HepG2 (cell line): ENCODE measurements at regions not wholly inside any gene's neighbourhood (a gene's known extent, or its start where the extent isn't known, plus 50 kb on each side); places are given as distances from the start of the nearest gene placed in this dataset.

Experiments used
- ATAC-seq: fragments of 200-7000 bp; cut with Tn5 transposase; 3 replicates; pipeline ENCODE4 v1.9.1; 2020; ENCODE audit warnings: mild to moderate bottlenecking, moderate library complexity
- BruUV-seq: library from RNA; stranded (reverse); fragments of 400-500 nt; replicated peaks from 2 replicates; lab custom pipeline; 2021; lab: Mats Ljungman, UMichigan
- CTCF ChIA-PET: fragments of 300-600 bp; formaldehyde crosslinking; extraction: SDS; loops from one replicate; lab custom pipeline; 2021; ENCODE audit warnings: low total read pairs, inconsistent platforms, low intra/inter-chr PET ratio; lab: Yijun Ruan, JAX
- POLR2A ChIA-PET: fragments of 350-600 bp; sonication (Branson Sonifier 250); formaldehyde crosslinking; loops from one replicate; lab custom pipeline; 2020; ENCODE audit warnings: antibody characterized with exemption, inconsistent platforms; lab: Yijun Ruan, JAX
- DNase-seq: peaks from one replicate; pipeline ENCODE4 v3.0.0-alpha.2; 2015; ENCODE audit warnings: low spot score
- FAIRE-seq: peaks from 3 replicates; lab custom pipeline; 2011; peaks lifted over from hg19 to GRCh38; lab: Jason Lieb, UNC
- H2AFZ ChIP-seq: one replicate; pipeline ENCODE4 v1.6.1; 2011; ENCODE audit warnings: low read length, inconsistent platforms
- H3K27ac ChIP-seq: fragments of 300-600 bp; 3 replicates; pipeline ENCODE4 v1.8.0; 2011; ENCODE audit warnings: mixed run types, mild to moderate bottlenecking, mixed read lengths, low read length, inconsistent platforms; ENCODE audit not compliant: insufficient read depth; ENCODE audit errors: extremely low read length
- H3K27me3 ChIP-seq, 2 experiments: fragments of 200-600 bp in 1 of 2; 2 replicates in 1 of 2; 3 replicates in 1 of 2; pipeline versions ENCODE4 v1.6.0 to v1.8.0; 2011; ENCODE audit warnings: low read length in 2 of 2, mild to moderate bottlenecking in 2 of 2, moderate library complexity in 2 of 2, inconsistent platforms in 1 of 2; ENCODE audit not compliant: insufficient read depth in 2 of 2, control insufficient read depth in 1 of 2
- H3K36me3 ChIP-seq, 2 experiments: fragments of 200-600 bp in 1 of 2; replicated peaks in 1 of 2; 2 replicates in 1 of 2; 3 replicates in 1 of 2; pipeline versions ENCODE4 v1.5.1 to v1.8.0; 2011; ENCODE audit warnings: low read length in 2 of 2, inconsistent platforms in 1 of 2; ENCODE audit not compliant: insufficient read depth in 2 of 2, control insufficient read depth in 1 of 2
- H3K4me1 ChIP-seq: 2 replicates; pipeline ENCODE4 v1.5.1; 2012; ENCODE audit warnings: low read length, inconsistent platforms; ENCODE audit not compliant: insufficient read depth
- H3K4me2 ChIP-seq: 2 replicates; pipeline ENCODE4 v1.6.0; 2011; ENCODE audit warnings: low read depth, low read length, inconsistent platforms
- H3K4me3 ChIP-seq, 3 experiments: fragments of 200-600 bp in 1 of 3; sonication (generic), shearing (Covaris generic) in 1 of 3; replicated peaks in 1 of 3; 2 replicates each; pipeline ENCODE4 v1.5.1; 2011 to 2016; ENCODE audit warnings: low read length in 3 of 3, inconsistent platforms in 2 of 3, low read depth in 2 of 3, mild to moderate bottlenecking in 2 of 3, control low read depth in 1 of 3, mixed read lengths in 1 of 3; ENCODE audit not compliant: insufficient read depth in 1 of 3
- H3K79me2 ChIP-seq: one replicate; pipeline ENCODE4 v1.6.1; 2011; ENCODE audit warnings: low read length, inconsistent platforms; ENCODE audit not compliant: insufficient read depth
- H3K9ac ChIP-seq: 2 replicates; pipeline ENCODE4 v1.6.0; 2011; ENCODE audit warnings: mild to moderate bottlenecking, low read depth, low read length, inconsistent platforms; ENCODE audit not compliant: insufficient read depth
- H3K9me3 ChIP-seq: 2 replicates; pipeline ENCODE4 v1.5.1; 2012; ENCODE audit warnings: mild to moderate bottlenecking, low read length
- H4K20me1 ChIP-seq: 2 replicates; pipeline ENCODE4 v1.6.0; 2011; ENCODE audit warnings: inconsistent platforms, mild to moderate bottlenecking, low read length, moderate library complexity; ENCODE audit not compliant: insufficient read depth
- ASH2L ChIP-seq: fragments of 300-600, 200-600 bp; sonication (generic); IDR thresholded peaks from 2 replicates; pipeline ENCODE4 v1.7.0; 2017; ENCODE audit warnings: low read depth, mild to moderate bottlenecking, moderate library complexity, mixed read lengths, low read length; ENCODE audit not compliant: insufficient read length
- CREB1 ChIP-seq, 2 experiments: fragments of 450-650 bp in 1 of 2; IDR thresholded peaks; 2 replicates each; pipeline ENCODE4 v1.6.1; 2016 to 2017; ENCODE audit warnings: control low read depth in 1 of 2, mild to moderate bottlenecking in 1 of 2, missing compliant biosample characterization in 1 of 2, missing genetic modification characterization in 1 of 2
- HDAC6 ChIP-seq: fragments of 200-600 bp; sonication (generic); IDR thresholded peaks from 2 replicates; pipeline ENCODE4 v1.7.0; 2017; ENCODE audit warnings: mild to moderate bottlenecking, antibody characterized with exemption, low read length, low read depth
- HNRNPK ChIP-seq: fragments of 200-400 bp; formaldehyde crosslinking; IDR thresholded peaks from 2 replicates; pipeline ENCODE4 v1.6.1; 2018; ENCODE audit warnings: low read length, low read depth, moderate library complexity, mild to moderate bottlenecking; ENCODE audit not compliant: poor library complexity, severe bottlenecking
- IKZF4 ChIP-seq: sonication (generic); formaldehyde crosslinking; IDR thresholded peaks from 2 replicates; pipeline ENCODE4 v1.5.1; 2020; ENCODE audit warnings: borderline replicate concordance, mild to moderate bottlenecking, low read depth, missing genetic modification reagents; ENCODE audit errors: not compliant biosample characterization
- MAZ ChIP-seq, 2 experiments: sonication (generic) in 1 of 2; formaldehyde crosslinking in 1 of 2; IDR thresholded peaks; 2 replicates each; pipeline versions ENCODE4 v1.5.0 to v1.6.1; 2012 to 2020; ENCODE audit warnings: low read depth in 2 of 2, mild to moderate bottlenecking in 2 of 2, borderline replicate concordance in 1 of 2, improper control_type of control experiment in 1 of 2, low read length in 1 of 2, missing genetic modification reagents in 1 of 2, moderate library complexity in 1 of 2
- RNF219 ChIP-seq: sonication (generic); formaldehyde crosslinking; IDR thresholded peaks from 2 replicates; pipeline ENCODE4 v1.5.0; 2020; ENCODE audit warnings: mild to moderate bottlenecking, missing genetic modification reagents
- THAP7 ChIP-seq: sonication (generic); formaldehyde crosslinking; IDR thresholded peaks from 2 replicates; pipeline ENCODE4 v1.8.1; 2023; ENCODE audit warnings: mild to moderate bottlenecking, missing genetic modification reagents
- ZBED4 ChIP-seq: sonication (generic); formaldehyde crosslinking; IDR thresholded peaks from 2 replicates; pipeline ENCODE4 v1.4.0; 2020; ENCODE audit warnings: missing genetic modification reagents, borderline replicate concordance
- ZNF703 ChIP-seq: sonication (generic); formaldehyde crosslinking; IDR thresholded peaks from 2 replicates; pipeline ENCODE4 v1.5.1; 2020; ENCODE audit warnings: missing genetic modification reagents, mild to moderate bottlenecking, moderate library complexity, borderline replicate concordance
- ZNF720 ChIP-seq: sonication (generic); formaldehyde crosslinking; IDR thresholded peaks from 2 replicates; pipeline ENCODE4 v1.4.0; 2020; ENCODE audit warnings: missing genetic modification reagents
- WGBS: methylation state at CpG from one replicate; pipeline ENCODE4 v1.1.6; 2017; ENCODE audit warnings: low lambda C conversion rate; 5-methylcytosine and 5-hydroxymethylcytosine counted together
- in situ Hi-C: cut with HindIII; loops from 2 replicates; pipeline ENCODE4 v1.10.0; 2017; ENCODE audit warnings: low pct_unique_long_range_greater_than_20kb; ENCODE audit not compliant: extremely low pct_ligation_motif_present
- intact Hi-C: fragments of 100-400 bp; cut with micrococcal nuclease; formaldehyde crosslinking; loops from one replicate; pipeline ENCODE4 v1.10.0; 2022; ENCODE audit not compliant: unreplicated experiment

- Histone ChIP-seq H2AFZ (no peak overlapping the region), H3K4me2 (no peak overlapping the region), H3K79me2 (no peaks in the 10 kb centered on the region), H3K4me1 (no peaks in the 10 kb centered on the region), H3K9me3 (no peaks in the 10 kb centered on the region), H3K36me3 (no peaks in the 10 kb centered on the region), H3K27ac (no peak overlapping the region), H4K20me1 (no peaks in the 10 kb centered on the region), H3K4me3 (no peak overlapping the region), H3K9ac (no peak overlapping the region), H3K27me3 (no peaks in the 10 kb centered on the region)
- no peak for DNase-seq
- no peak for ATAC-seq
- FAIRE-seq, result no peak
- ChIA-PET POLR2A (no interaction called here), CTCF (no interaction called here)
- BruUV-seq, result no TSS peak
- intact Hi-C loops (no loop called here), in situ Hi-C loops (no loop called here)
- WGBS, result 14% methylated on average over 7 of the region's 7 CpGs
- no peak for TF ChIP-seq THAP7 (CRISPR knock-in tag)
- no peak for TF ChIP-seq ASH2L
- TF ChIP-seq CREB1 (IDR thresholded peaks at IDR 0.05), result no peak
- no peak for TF ChIP-seq CREB1 (CRISPR knock-in tag; IDR thresholded peaks at IDR 0.05)
- no peak for TF ChIP-seq ZNF720 (CRISPR knock-in tag)
- no peak for TF ChIP-seq IKZF4 (CRISPR knock-in tag)
- TF ChIP-seq RNF219 (CRISPR knock-in tag), result no peak
- no peak for TF ChIP-seq ZBED4
- TF ChIP-seq MAZ (IDR thresholded peaks at IDR 0.05; ENCODE audit: borderline replicate concordance, low read depth, low read length), result no peak
- no peak for TF ChIP-seq MAZ (CRISPR knock-in tag; IDR thresholded peaks at IDR 0.05; ENCODE audit: low read depth)
- no peak for TF ChIP-seq HNRNPK
- TF ChIP-seq ZNF703 (CRISPR knock-in tag), result no peak
- no peak for TF ChIP-seq HDAC6
Measured at GRCh38 chr3:106745344-106746168, 631.7 kb upstream of the CCDC54 start.
